Thoracic aorta (tissue), 2 donors: ENCODE measurements at regions not wholly inside any gene's neighbourhood (a gene's known extent, or its start where the extent isn't known, plus 50 kb on each side); places are given as distances from the start of the nearest gene placed in this dataset.

Experiments
- ATAC-seq: fragments of 150-250 bp; one replicate; pipeline ENCODE4 v1.8.0; 2017; ENCODE audit warnings: low read depth; ENCODE audit not compliant: insufficient number of reproducible peaks, low FRiP score
- DNase-seq: peaks from one replicate; pipeline ENCODE4 v3.0.0-alpha.2; 2020; ENCODE audit warnings: low spot score
- H3K27ac ChIP-seq, 2 donors: fragments of 200-600 bp; sonication (generic); 1 replicate in 1 of 2; 2 replicates in 1 of 2; pipeline ENCODE4 v1.5.1; 2016; ENCODE audit warnings: mild to moderate bottlenecking in 2 of 2, moderate library complexity in 2 of 2
- H3K27me3 ChIP-seq: fragments of 200-600 bp; sonication (generic); replicated peaks from 2 replicates; pipeline ENCODE4 v1.6.0; 2016; ENCODE audit warnings: mild to moderate bottlenecking; ENCODE audit not compliant: insufficient read depth
- H3K36me3 ChIP-seq: fragments of 200-600 bp; sonication (generic); one replicate; pipeline ENCODE4 v1.5.1; 2016
- H3K4me1 ChIP-seq, 2 donors: fragments of 200-600 bp; sonication (generic); 1 replicate in 1 of 2; 2 replicates in 1 of 2; pipeline versions ENCODE4 v1.5.1 to v1.6.0; 2016; ENCODE audit warnings: low read depth in 2 of 2, mild to moderate bottlenecking in 1 of 2; ENCODE audit not compliant: control insufficient read depth in 1 of 2
- H3K4me3 ChIP-seq: fragments of 200-600 bp; sonication (generic); 2 replicates; pipeline ENCODE4 v1.5.1; 2016; ENCODE audit warnings: mild to moderate bottlenecking
- H3K9me3 ChIP-seq: fragments of 200-600 bp; sonication (generic); 2 replicates; pipeline ENCODE4 v1.5.1; 2016
- CTCF ChIP-seq: fragments of 200-600 bp; sonication (generic); IDR thresholded peaks from one replicate; pipeline ENCODE4 v1.5.1; 2019; ENCODE audit warnings: antibody characterized with exemption

GRCh38 chr5:168188182-168188581 is 103.3 kb upstream of the WWC1 start:
- no peak for TF ChIP-seq CTCF
- no peaks in the 10 kb centered on the region for H3K27me3 ChIP-seq
- DNase-seq: no peak
- no peak overlapping the region for H3K4me3 ChIP-seq
- no peak for ATAC-seq
- no peaks in the 10 kb centered on the region for H3K4me1 ChIP-seq
- no peak overlapping the region for H3K27ac ChIP-seq
- H3K36me3 ChIP-seq: no peaks in the 10 kb centered on the region
- H3K9me3 ChIP-seq: no peaks in the 10 kb centered on the region

GRCh38 chr5:168192120-168192519 is 99.3 kb upstream of the WWC1 start:
- Histone ChIP-seq H3K36me3 (no peaks in the 10 kb centered on the region), H3K4me1 (no peaks in the 10 kb centered on the region), H3K27ac (no peak overlapping the region), H3K9me3 (no peaks in the 10 kb centered on the region), H3K27me3 (no peaks in the 10 kb centered on the region), H3K4me3 (no peak overlapping the region)
- ATAC-seq (no peak), DNase-seq (no peak)
- TF ChIP-seq CTCF: no peak

GRCh38 chr5:168193493-168194250 is 97.8 kb upstream of the WWC1 start:
- DNase-seq: no peak
- H3K9me3 ChIP-seq: no peaks in the 10 kb centered on the region
- H3K27me3 ChIP-seq: no peaks in the 10 kb centered on the region
- no peaks in the 10 kb centered on the region for H3K4me1 ChIP-seq
- H3K4me3 ChIP-seq: no peak overlapping the region
- TF ChIP-seq CTCF: no peak
- no peaks in the 10 kb centered on the region for H3K36me3 ChIP-seq
- no peak overlapping the region for H3K27ac ChIP-seq
- no peak for ATAC-seq

GRCh38 chr5:168195110-168195509 is 96.3 kb upstream of the WWC1 start:
- DNase-seq (no peak), ATAC-seq (no peak)
- no peak for TF ChIP-seq CTCF
- Histone ChIP-seq H3K4me3 (no peak overlapping the region), H3K27me3 (no peaks in the 10 kb centered on the region), H3K9me3 (no peaks in the 10 kb centered on the region), H3K4me1 (no peaks in the 10 kb centered on the region), H3K36me3 (no peaks in the 10 kb centered on the region), H3K27ac (no peak overlapping the region)

- no peaks in the 10 kb centered on the region for H3K27me3 ChIP-seq
- H3K4me3 ChIP-seq: no peak overlapping the region
- H3K36me3 ChIP-seq: no peaks in the 10 kb centered on the region
- DNase-seq (no peak), ATAC-seq (no peak)
- no peak overlapping the region for H3K27ac ChIP-seq
- no peaks in the 10 kb centered on the region for H3K9me3 ChIP-seq
- no peak for TF ChIP-seq CTCF
- no peaks in the 10 kb centered on the region for H3K4me1 ChIP-seq
Observed at GRCh38 chr5:168198359-168198758, 93.1 kb upstream of the WWC1 start.
